Smooth muscle cell (in vitro differentiated cells): ENCODE measurements at regions not wholly inside any gene's neighbourhood (a gene's known extent, or its start where the extent isn't known, plus 50 kb on each side); places are given as distances from the start of the nearest gene placed in this dataset.

Source experiments
- DNase-seq: peaks from one replicate; lab custom pipeline; 2025; ENCODE audit not compliant: unreplicated experiment; lab: John Stamatoyannopoulos, UW
- H2AFZ ChIP-seq: fragments of 200-600 bp; sonication (generic); 2 replicates; pipeline ENCODE4 v1.6.0; 2016; ENCODE audit warnings: antibody characterized with exemption, low read depth, mild to moderate bottlenecking
- H3F3A ChIP-seq: fragments of 200-600 bp; sonication (generic); 2 replicates; pipeline ENCODE4 v1.6.0; 2017; ENCODE audit warnings: antibody characterized with exemption, low read depth
- H3K27ac ChIP-seq: fragments of 200-600 bp; sonication (generic); 2 replicates; pipeline ENCODE4 v1.5.1; 2016; ENCODE audit warnings: low read depth, mild to moderate bottlenecking
- H3K27me3 ChIP-seq: fragments of 200-600 bp; sonication (generic); 2 replicates; pipeline ENCODE4 v1.6.1; 2016; ENCODE audit warnings: low read depth, mild to moderate bottlenecking
- H3K36me3 ChIP-seq: fragments of 200-600 bp; sonication (generic); 2 replicates; pipeline ENCODE4 v1.5.1; 2016; ENCODE audit warnings: low read depth
- H3K4me1 ChIP-seq: fragments of 200-600 bp; sonication (generic); 2 replicates; pipeline ENCODE4 v1.5.1; 2016; ENCODE audit warnings: low read depth
- H3K4me2 ChIP-seq: fragments of 200-600 bp; sonication (generic); 2 replicates; pipeline ENCODE4 v1.6.0; 2016; ENCODE audit warnings: mild to moderate bottlenecking
- H3K4me3 ChIP-seq: fragments of 200-600 bp; sonication (generic); 2 replicates; pipeline ENCODE4 v1.5.1; 2016; ENCODE audit warnings: mild to moderate bottlenecking
- H3K79me2 ChIP-seq: fragments of 200-600 bp; sonication (generic); 2 replicates; pipeline ENCODE4 v1.6.0; 2016; ENCODE audit warnings: low read depth, mild to moderate bottlenecking
- H3K9ac ChIP-seq: fragments of 200-600 bp; sonication (generic); 2 replicates; pipeline ENCODE4 v1.6.0; 2016; ENCODE audit warnings: low read depth
- H3K9me3 ChIP-seq: fragments of 200-600 bp; sonication (generic); replicated peaks from 2 replicates; pipeline ENCODE4 v1.5.1; 2016; ENCODE audit warnings: low read depth
- H4K20me1 ChIP-seq: fragments of 200-600 bp; sonication (generic); 2 replicates; pipeline ENCODE4 v1.6.0; 2016; ENCODE audit warnings: low read depth
- WGBS: methylation state at CpG from one replicate; pipeline ENCODE4 v1.1.7; 2016; ENCODE audit warnings: low lambda C conversion rate; 5-methylcytosine and 5-hydroxymethylcytosine counted together
- TF ChIP-seq, protein P1 (sequence below): fragments of 200-600 bp; sonication (generic); IDR thresholded peaks from 2 replicates; pipeline ENCODE4 v1.5.1; 2017; ENCODE audit warnings: borderline replicate concordance, mild to moderate bottlenecking, antibody characterized with exemption; ENCODE audit not compliant: insufficient read depth, poor library complexity, severe bottlenecking

DNA sequence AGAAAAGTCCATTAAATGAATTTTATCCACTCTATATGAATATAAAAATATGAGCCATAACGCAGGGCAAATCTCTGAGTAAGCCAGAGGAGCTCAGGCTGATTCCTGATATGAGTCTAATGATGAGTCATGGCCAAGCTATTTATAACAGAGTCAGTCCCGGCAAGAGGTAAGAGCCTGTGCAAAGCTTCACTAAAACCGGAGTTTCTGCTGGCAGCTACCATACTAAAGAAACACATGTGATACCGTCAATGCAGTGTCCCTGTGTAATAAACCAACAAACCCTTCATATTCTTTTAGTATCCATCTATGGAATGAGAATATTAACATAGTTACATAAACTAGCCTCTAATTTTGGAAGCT, 319.4 kb downstream of the KCNC2 start:
- DNase-seq, result no peak
- no peak overlapping the region for H3K4me3 ChIP-seq

DNA sequence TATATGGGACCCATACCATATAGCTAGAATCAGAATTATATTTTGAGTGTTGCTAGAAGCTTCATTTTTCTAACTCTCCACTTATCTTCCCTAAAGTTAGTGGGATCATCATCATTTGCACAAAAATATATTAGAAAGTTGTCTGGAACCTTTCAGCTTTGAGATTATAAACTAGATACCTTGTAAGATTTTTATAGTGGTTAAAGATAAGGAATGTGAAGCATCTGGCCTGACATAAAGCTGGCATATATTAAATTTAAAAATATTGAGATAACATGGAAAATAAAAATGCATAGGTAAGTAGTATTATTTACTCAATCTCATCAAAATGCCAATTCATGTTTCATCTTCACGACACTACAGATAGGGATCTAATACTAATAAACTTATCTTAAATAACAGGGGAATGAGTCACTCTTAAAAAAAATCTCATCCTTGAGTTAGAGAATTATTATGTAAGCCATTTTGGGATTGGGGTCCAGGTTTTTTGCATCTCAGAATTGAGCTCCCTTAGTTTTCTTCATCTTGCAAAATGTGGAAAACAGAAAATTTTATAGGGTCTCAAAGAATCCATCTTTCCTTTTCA, 318.5 kb downstream of the KCNC2 start:
- Histone ChIP-seq H3K27ac (no peak overlapping the region), H3K4me2 (no peak overlapping the region), H3K79me2 (no peaks in the 10 kb centered on the region), H3K9ac (no peak overlapping the region), H3K9me3 (no peaks in the 10 kb centered on the region), H3F3A (no peaks in the 10 kb centered on the region), H4K20me1 (no peaks in the 10 kb centered on the region), H3K4me1 (peaks cover 8% of the 10 kb centered on the region), H3K27me3 (no peaks in the 10 kb centered on the region), H2AFZ (no peak overlapping the region), H3K36me3 (no peaks in the 10 kb centered on the region), H3K4me3 (no peak overlapping the region)
- no peak for DNase-seq
- TF ChIP-seq, protein P1, sequence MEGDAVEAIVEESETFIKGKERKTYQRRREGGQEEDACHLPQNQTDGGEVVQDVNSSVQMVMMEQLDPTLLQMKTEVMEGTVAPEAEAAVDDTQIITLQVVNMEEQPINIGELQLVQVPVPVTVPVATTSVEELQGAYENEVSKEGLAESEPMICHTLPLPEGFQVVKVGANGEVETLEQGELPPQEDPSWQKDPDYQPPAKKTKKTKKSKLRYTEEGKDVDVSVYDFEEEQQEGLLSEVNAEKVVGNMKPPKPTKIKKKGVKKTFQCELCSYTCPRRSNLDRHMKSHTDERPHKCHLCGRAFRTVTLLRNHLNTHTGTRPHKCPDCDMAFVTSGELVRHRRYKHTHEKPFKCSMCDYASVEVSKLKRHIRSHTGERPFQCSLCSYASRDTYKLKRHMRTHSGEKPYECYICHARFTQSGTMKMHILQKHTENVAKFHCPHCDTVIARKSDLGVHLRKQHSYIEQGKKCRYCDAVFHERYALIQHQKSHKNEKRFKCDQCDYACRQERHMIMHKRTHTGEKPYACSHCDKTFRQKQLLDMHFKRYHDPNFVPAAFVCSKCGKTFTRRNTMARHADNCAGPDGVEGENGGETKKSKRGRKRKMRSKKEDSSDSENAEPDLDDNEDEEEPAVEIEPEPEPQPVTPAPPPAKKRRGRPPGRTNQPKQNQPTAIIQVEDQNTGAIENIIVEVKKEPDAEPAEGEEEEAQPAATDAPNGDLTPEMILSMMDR, result no peak
- 66% methylated on average over 1 of the region's 1 CpG for WGBS

More for the DNA sequence above, 319.4 kb downstream of the KCNC2 start:
- Histone ChIP-seq H3K36me3 (no peaks in the 10 kb centered on the region), H3K27ac (peak overlapping the region; percentile 75), H3F3A (no peaks in the 10 kb centered on the region), H3K4me2 (peak overlapping the region; percentile 62), H2AFZ (no peak overlapping the region), H4K20me1 (no peaks in the 10 kb centered on the region), H3K27me3 (no peaks in the 10 kb centered on the region), H3K79me2 (no peaks in the 10 kb centered on the region), H3K9ac (peak overlapping the region; percentile 44), H3K4me1 (peaks cover 8% of the 10 kb centered on the region), H3K9me3 (no peaks in the 10 kb centered on the region)
- TF ChIP-seq, protein P1, result no peak
- 6% methylated on average over 4 of the region's 4 CpGs for WGBS

DNA sequence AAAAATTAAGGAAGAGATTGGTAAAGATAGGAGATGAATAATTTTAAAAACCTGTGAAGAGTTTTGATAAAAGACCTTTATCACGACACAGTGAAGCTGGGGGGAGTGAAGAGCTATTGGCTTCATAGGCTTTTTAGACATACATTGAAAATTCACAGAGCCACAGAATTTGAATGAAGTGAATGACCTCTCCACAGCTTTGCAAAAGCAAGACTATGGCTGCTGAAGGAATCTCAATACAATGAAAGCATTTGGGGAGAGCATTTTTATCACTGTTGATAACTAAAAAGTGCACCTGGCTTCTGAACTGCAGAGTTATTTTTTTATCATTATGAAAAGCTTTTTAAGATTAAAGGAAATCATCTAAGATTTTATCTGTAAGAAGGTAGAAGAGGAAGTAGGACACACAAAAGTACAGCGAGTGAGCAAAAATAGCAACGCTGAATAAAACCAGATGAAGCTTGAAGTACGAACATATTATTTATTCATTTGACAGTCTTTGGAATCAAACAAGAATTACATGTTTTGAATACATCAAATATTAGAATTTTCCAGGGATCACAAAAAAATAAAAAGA, 317.5 kb downstream of the KCNC2 start:
- Histone ChIP-seq H4K20me1 (no peaks in the 10 kb centered on the region), H3K27me3 (no peaks in the 10 kb centered on the region), H3K9ac (no peak overlapping the region), H3F3A (no peaks in the 10 kb centered on the region), H3K27ac (no peak overlapping the region), H3K9me3 (no peaks in the 10 kb centered on the region), H3K36me3 (no peaks in the 10 kb centered on the region), H3K79me2 (no peaks in the 10 kb centered on the region), H3K4me3 (no peak overlapping the region), H3K4me2 (no peak overlapping the region), H2AFZ (no peak overlapping the region), H3K4me1 (peaks cover 8% of the 10 kb centered on the region)
- WGBS, result 89% methylated on average over 4 of the region's 4 CpGs
- DNase-seq, result no peak
- TF ChIP-seq, protein P1, result no peak

DNA sequence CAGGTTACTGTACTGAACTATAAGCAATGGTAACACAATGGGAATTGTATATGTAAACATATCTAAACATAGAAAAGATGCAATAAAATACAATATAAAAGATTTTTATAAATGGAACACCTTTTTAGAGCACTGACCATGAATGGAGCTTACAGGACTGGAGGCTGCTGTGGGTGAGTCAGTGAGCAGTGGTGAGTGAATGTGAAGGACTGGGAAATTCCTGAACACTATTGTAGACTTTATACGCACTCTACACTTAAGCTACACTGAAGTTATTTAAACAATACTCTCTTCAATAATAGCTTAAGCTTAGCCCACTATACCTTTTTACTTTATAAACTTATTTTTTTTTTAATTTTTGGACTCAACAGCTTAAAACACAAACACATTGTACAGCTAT, 313.5 kb downstream of the KCNC2 start:
- H3K79me2 ChIP-seq, result no peaks in the 10 kb centered on the region
- DNase-seq, result no peak

More for the DNA sequence above, 313.5 kb downstream of the KCNC2 start:
- Histone ChIP-seq H3K4me1 (no peaks in the 10 kb centered on the region), H3K27ac (no peak overlapping the region), H3F3A (no peaks in the 10 kb centered on the region), H3K36me3 (no peaks in the 10 kb centered on the region), H3K9ac (no peak overlapping the region), H2AFZ (no peak overlapping the region), H3K4me2 (no peak overlapping the region), H4K20me1 (no peaks in the 10 kb centered on the region), H3K9me3 (no peaks in the 10 kb centered on the region), H3K4me3 (no peak overlapping the region), H3K27me3 (no peaks in the 10 kb centered on the region)
- 76% methylated on average over 1 of the region's 1 CpG for WGBS
- TF ChIP-seq, protein P1, result no peak
